ENCODE measurements at regions not wholly inside any gene's neighbourhood (a gene's known extent, or its start where the extent isn't known, plus 50 kb on each side); places are given as distances from the start of the nearest gene placed in this dataset.

GRCh38 chr6:40807484-40807883 lies 220.3 kb upstream of the LRFN2 start:
- TF ChIP-seq CTCF (IDR thresholded peaks at IDR 0.05) = no peak
- no peak for TF ChIP-seq POLR2AphosphoS5 (IDR thresholded peaks at IDR 0.05)
- no peak for TF ChIP-seq POLR2A (IDR thresholded peaks at IDR 0.05)
- TF ChIP-seq EP300 (IDR thresholded peaks at IDR 0.05) = no peak
